AG04449 (cell line): ENCODE measurements at regions not wholly inside any gene's neighbourhood (a gene's known extent, or its start where the extent isn't known, plus 50 kb on each side); places are given as distances from the start of the nearest gene placed in this dataset.

Experiments used
- CTCF ChIA-PET: fragments of 350-600 bp; formaldehyde crosslinking; extraction: SDS; loops from one replicate; lab custom pipeline; 2021; ENCODE audit warnings: antibody characterized with exemption; lab: Yijun Ruan, JAX
- POLR2A ChIA-PET: fragments of 400-600, 350-600 bp; formaldehyde crosslinking; extraction: SDS; loops from one replicate; lab custom pipeline; 2020; ENCODE audit warnings: antibody characterized with exemption, inconsistent platforms; lab: Yijun Ruan, JAX
- DNase-seq: peaks from one replicate; pipeline ENCODE4 v3.0.0-alpha.2; 2010; ENCODE audit warnings: low read depth, low spot score
- H3K4me3 ChIP-seq: 2 replicates; pipeline ENCODE4 v1.5.1; 2011; ENCODE audit warnings: low read depth, mild to moderate bottlenecking, control low read depth, low read length
- CTCF ChIP-seq: IDR thresholded peaks from one replicate; pipeline ENCODE4 v1.5.1; 2011; ENCODE audit warnings: mild to moderate bottlenecking, moderate library complexity, low read length, control low read depth, inconsistent platforms; ENCODE audit not compliant: insufficient read depth; ENCODE audit errors: missing control alignments

- ChIA-PET CTCF (no interaction called here), POLR2A (no interaction called here)
- DNase-seq: no peak
- no peak overlapping the region for H3K4me3 ChIP-seq
- TF ChIP-seq CTCF: no peak
Measured at GRCh38 chr19:28607066-28607583, 605.8 kb downstream of the UQCRFS1 start.

- POLR2A ChIA-PET: no interaction called here
- no peak for DNase-seq
- CTCF ChIA-PET: no interaction called here
- TF ChIP-seq CTCF: no peak
- no peak overlapping the region for H3K4me3 ChIP-seq
Measured at GRCh38 chr19:28606269-28607032, 606.5 kb downstream of the UQCRFS1 start.

GRCh38 chr19:28605501-28606268 lies 607.3 kb downstream of the UQCRFS1 start:
- H3K4me3 ChIP-seq: no peak overlapping the region
- DNase-seq: no peak
- CTCF ChIA-PET: no interaction called here
- no peak for TF ChIP-seq CTCF
- POLR2A ChIA-PET: no interaction called here

- DNase-seq: no peak
- POLR2A ChIA-PET: no interaction called here
- CTCF ChIA-PET: no interaction called here
- H3K4me3 ChIP-seq: no peak overlapping the region
- no peak for TF ChIP-seq CTCF
Measured at GRCh38 chr19:28603453-28603852, 609.5 kb downstream of the UQCRFS1 start.

- TF ChIP-seq CTCF: no peak
- POLR2A ChIA-PET: no interaction called here
- CTCF ChIA-PET: no interaction called here
- H3K4me3 ChIP-seq: no peak overlapping the region
- no peak for DNase-seq
Measured at GRCh38 chr19:28602675-28603298, 610.2 kb downstream of the UQCRFS1 start.
